ENCODE measurements at regions not wholly inside any gene's neighbourhood (a gene's known extent, or its start where the extent isn't known, plus 50 kb on each side); places are given as distances from the start of the nearest gene placed in this dataset.

DNA sequence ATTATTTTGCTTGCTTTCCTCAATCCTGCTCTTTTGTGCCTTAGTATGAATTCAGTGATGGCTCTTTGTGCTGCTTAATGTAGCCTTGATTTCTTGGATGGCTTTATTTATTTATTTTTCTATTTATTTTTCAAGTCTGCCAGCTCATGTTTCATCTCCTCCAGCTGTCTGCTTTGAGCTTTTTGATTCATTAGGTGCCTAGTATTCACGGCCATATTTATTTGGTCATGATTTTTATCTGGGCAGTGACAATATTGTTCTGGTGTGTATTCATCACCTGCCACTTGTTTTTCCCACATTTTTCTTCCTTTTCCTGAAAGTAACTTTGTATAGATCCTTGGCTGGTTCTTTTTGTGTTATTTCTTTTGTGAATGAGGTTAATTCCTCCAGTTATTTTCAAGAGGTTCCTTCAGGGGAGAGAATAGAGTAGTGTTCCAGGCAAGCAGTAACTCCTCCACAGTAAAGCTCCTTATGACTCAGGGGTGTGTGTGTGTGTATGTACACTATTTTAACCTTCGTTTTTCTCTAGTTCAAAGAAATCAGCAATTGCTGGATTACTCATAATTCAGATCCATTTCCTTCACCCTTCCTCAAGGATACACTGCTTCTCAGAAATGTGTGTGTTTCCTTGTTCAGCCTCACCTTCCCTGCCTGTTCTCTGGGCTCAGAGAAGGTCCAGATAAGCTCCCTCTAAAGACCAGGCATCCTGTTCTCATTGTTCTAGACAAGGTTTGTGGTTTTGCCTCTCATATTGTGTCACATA is 51.6 kb upstream of the PMCH start:
- Histone ChIP-seq H2BK120ac (ENCODE audit: low read depth, low read length, poor library complexity, severe bottlenecking) (no peak overlapping the region), H3K23ac (ENCODE audit: insufficient read length, low read depth, low read length) (no peak overlapping the region), H3K18ac (ENCODE audit: insufficient read length, low read depth, low read length) (no peak overlapping the region), H2BK5ac (ENCODE audit: insufficient read length, low read length) (no peak overlapping the region), H3K4ac (ENCODE audit: low read depth, low read length) (no peak overlapping the region), H4K20me1 (ENCODE audit: control insufficient read depth, insufficient read depth, insufficient read length) (no peaks in the 10 kb centered on the region), H3K9ac (ENCODE audit: extremely low read depth, insufficient read length, low read length) (no peak overlapping the region), H2AK5ac (ENCODE audit: insufficient read length, low read length) (no peak overlapping the region), H4K8ac (replicated peaks; ENCODE audit: insufficient read length, low read depth, low read length) (no peak overlapping the region), H3K4me1 (ENCODE audit: insufficient read depth, low read length) (no peaks in the 10 kb centered on the region), H4K91ac (ENCODE audit: insufficient read length, low read depth, low read length) (no peak overlapping the region), H3K27ac (ENCODE audit: insufficient read length, low read depth, low read length) (no peak overlapping the region), H3K14ac (ENCODE audit: insufficient read depth, low read length) (no peak overlapping the region), H3K27me3 (ENCODE audit: insufficient read depth, low read length) (no peaks in the 10 kb centered on the region), H3K79me1 (ENCODE audit: insufficient read depth, low read depth, low read length, poor library complexity, severe bottlenecking) (no peaks in the 10 kb centered on the region), H2AFZ (ENCODE audit: low read length) (no peak overlapping the region), H3K56ac (ENCODE audit: insufficient read length, low read depth, low read length) (no peak overlapping the region), H2BK12ac (ENCODE audit: insufficient read length, low read depth, low read length) (no peak overlapping the region), H3K79me2 (ENCODE audit: insufficient read depth, low read length) (no peaks in the 10 kb centered on the region), H4K5ac (ENCODE audit: insufficient read length, low read depth, low read length) (no peak overlapping the region), H3K9me3 (ENCODE audit: control insufficient read depth, low read depth, low read length) (no peaks in the 10 kb centered on the region), H2BK20ac (ENCODE audit: low read depth, low read length, poor library complexity, severe bottlenecking) (no peak overlapping the region), H2BK15ac (ENCODE audit: low read depth, low read length) (no peak overlapping the region), H3K4me2 (ENCODE audit: insufficient read depth, insufficient read length, low read length) (no peak overlapping the region), H3K23me2 (ENCODE audit: insufficient read length, low read depth, low read length, poor library complexity, severe bottlenecking) (no peaks in the 10 kb centered on the region), H3T11ph (ENCODE audit: low read length) (no peak overlapping the region)
- Mint-ChIP-seq H3K9me3 (peaks cover 2 to 4% of the 10 kb centered on the region in 2 experiments; a peak in 4 of 5 replicates), H3K4me3 (no peak overlapping the region), H3K4me1 (peaks cover 0 to 6% of the 10 kb centered on the region in 2 experiments; a peak in 2 of 4 replicates), H3K27me3 (ENCODE audit: low read depth) (no peaks in the 10 kb centered on the region), H3K36me3 (ENCODE audit: insufficient read depth in 1 of 3, low read depth in 3 of 3) (0 out of 7 replicates have a peak, but pooled peaks cover 0 to 2% (median 0%) of the 10 kb centered on the region in 3 experiments), H3K27ac (no peak overlapping the region)
- TF ChIP-seq, protein P1, sequence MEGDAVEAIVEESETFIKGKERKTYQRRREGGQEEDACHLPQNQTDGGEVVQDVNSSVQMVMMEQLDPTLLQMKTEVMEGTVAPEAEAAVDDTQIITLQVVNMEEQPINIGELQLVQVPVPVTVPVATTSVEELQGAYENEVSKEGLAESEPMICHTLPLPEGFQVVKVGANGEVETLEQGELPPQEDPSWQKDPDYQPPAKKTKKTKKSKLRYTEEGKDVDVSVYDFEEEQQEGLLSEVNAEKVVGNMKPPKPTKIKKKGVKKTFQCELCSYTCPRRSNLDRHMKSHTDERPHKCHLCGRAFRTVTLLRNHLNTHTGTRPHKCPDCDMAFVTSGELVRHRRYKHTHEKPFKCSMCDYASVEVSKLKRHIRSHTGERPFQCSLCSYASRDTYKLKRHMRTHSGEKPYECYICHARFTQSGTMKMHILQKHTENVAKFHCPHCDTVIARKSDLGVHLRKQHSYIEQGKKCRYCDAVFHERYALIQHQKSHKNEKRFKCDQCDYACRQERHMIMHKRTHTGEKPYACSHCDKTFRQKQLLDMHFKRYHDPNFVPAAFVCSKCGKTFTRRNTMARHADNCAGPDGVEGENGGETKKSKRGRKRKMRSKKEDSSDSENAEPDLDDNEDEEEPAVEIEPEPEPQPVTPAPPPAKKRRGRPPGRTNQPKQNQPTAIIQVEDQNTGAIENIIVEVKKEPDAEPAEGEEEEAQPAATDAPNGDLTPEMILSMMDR (conservative IDR thresholded peaks at IDR 0.05), result no peak
- DNase-seq, result no peak
- WGBS (ENCODE audit: extremely low coverage, insufficient read length, low lambda C conversion rate), result no CpG with 5 or more reads among the region's 2 CpGs

Measured in H9 (cell line).